Left ventricle myocardium superior (tissue), 1 donor: ENCODE measurements at regions not wholly inside any gene's neighbourhood (a gene's known extent, or its start where the extent isn't known, plus 50 kb on each side); places are given as distances from the start of the nearest gene placed in this dataset.
"Not testable (repeated sequence)": the region's sequence is repeated elsewhere in the genome, so short reads cannot be mapped to it uniquely, and the experiment has no call there.

Source experiments
- ATAC-seq: fragments of 200-7000 bp; cut with Tn5 transposase; one replicate; pipeline ENCODE4 v1.9.1; 2020; ENCODE audit warnings: mild to moderate bottlenecking, moderate library complexity
- DNase-seq: peaks from one replicate; pipeline ENCODE4 v3.0.0-alpha.2; 2020
- intact Hi-C: fragments of 100-400 bp; cut with micrococcal nuclease; formaldehyde crosslinking; loops from one replicate; pipeline ENCODE4 v1.11.0; 2022
- donor health status: DM: no; HTN: yes; CAD: no; lungs with severe emphysema.

DNA sequence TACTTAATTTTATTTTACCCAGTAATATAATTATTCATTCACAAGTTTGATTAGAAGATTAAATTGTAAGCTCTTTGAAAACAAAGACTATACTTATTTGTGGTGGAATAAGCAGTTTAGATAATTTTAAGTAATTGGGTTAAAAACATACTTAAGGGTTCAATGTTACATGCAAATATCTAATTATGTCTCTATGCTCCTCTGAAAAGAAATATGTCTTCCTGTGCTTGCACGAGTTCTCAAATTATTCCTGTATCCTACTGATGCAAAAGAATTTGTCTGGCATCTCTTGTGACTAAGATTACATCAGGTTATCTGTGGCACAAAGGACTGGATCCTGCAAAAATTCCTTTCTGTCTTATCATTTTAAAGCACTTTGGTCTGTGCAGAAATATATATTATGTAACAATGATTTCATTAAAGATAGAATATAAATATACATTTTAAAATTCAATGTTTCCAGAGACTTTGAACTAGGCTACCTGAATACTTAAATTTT is 416.7 kb downstream of the COL11A1 start:
- DNase-seq (no peak), ATAC-seq (no peak)
- intact Hi-C loops, result no loop called here

DNA sequence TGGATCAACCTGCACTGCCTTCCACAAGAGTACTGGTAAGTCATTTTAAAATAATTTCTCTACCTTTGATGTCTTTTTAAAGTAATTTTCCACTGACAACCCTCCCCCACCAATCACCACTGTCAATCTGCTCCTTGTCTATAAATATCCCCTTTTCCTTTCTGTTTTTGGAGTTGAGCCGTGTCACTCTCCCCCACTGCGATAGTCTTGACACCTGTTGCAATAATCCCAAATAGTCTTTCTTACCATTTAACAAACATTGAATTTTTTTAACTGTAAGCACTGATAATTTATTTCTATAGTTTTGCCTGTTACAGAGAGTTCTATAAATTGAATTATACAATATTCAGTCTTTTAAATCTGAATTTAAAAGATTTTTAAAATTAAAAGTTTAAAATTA is 420.9 kb downstream of the COL11A1 start:
- intact Hi-C loops, result no loop called here
- DNase-seq, result no peak
- ATAC-seq, result no peak

DNA sequence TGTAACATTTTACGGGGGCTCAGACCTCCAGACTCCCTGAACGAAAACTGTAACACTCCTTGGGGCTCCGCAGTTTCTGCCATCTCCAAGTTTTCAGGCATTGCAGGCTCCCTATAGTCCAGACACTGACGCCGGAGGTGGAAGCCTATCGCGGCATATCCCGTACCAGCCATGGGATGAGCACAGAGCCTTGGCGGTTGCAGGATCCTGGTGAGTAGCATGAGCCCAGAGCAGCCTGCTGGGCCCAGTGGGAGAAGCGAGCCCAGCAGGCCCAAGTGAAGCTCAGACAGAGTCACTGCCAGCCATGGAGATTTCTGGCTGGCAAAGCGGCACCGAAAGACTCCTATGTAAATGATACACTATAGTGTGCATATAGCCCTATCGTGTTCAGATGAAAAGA is 446.8 kb downstream of the COL11A1 start:
- DNase-seq (no peak), ATAC-seq (no peak)
- intact Hi-C loops, result no loop called here

DNA sequence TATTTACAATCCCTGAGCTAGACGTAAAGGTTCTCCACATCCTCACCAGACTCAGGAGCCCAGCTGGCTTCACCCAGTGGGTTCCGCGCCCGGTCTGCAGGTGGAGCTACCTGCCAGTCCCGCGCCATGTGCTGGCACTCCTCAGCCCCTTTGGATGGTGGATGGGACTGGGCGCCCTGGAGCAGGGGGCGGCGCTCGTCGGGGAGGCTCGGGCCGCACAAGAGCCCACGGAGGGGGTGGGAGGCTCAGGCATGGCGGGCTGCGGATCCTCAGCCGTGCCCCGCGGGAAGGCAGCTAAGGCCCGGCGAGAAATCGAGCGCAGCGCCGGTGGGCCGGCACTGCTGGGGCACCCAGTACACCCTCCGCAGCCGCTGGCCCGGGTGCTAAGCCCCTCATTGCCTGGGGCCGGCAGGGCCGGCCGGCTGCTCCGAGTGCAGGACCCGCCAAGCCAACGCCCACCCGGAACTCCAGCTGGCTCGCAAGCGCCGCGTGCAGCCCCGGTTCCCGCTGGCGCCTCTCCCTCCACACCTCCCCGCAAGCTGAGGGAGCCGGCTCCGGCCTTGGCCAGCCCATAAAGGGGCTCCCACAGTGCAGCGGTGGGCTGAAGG is 448.3 kb downstream of the COL11A1 start:
- intact Hi-C loops, ATAC-seq, DNase-seq: not testable (repeated sequence)

DNA sequence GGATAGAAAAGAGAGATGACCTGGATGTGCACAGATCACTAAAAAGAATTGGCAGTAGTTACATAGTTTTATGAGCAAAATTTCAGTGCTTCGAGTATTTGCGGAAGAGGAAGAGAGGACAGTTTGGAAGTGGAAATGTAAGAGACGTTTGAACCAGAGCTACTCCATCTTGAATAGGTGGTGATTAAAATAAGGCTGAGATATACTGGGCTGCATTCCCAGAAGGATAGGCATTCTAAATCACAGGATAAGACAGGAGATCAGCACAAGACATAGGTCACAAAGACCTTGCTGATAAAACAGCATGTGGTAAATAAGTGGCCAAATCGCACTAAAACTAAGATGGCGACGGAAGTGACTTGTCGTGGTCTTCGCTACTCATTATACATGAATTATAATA is 453.3 kb downstream of the COL11A1 start:
- no peak for DNase-seq
- intact Hi-C loops, result no loop called here
- no peak for ATAC-seq

DNA sequence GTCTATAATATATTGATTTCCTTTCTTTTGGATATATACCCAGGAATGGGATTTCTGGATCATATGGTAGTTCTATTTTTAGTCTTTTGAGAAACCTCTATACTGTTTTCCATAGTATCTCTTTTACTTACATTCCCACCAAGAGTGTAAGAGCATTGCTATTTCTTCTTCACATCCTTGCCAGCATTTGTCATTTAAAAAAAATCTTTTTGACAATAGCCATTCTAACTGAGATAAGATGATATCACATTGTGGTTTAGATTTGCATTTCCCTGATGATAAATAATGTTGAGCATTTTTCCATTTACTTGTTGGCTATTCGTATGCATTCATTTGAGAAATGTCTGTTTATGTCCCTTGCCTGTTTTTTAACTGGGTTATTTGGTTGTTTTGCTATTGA is 467.4 kb downstream of the COL11A1 start:
- DNase-seq (no peak), ATAC-seq (no peak)

DNA sequence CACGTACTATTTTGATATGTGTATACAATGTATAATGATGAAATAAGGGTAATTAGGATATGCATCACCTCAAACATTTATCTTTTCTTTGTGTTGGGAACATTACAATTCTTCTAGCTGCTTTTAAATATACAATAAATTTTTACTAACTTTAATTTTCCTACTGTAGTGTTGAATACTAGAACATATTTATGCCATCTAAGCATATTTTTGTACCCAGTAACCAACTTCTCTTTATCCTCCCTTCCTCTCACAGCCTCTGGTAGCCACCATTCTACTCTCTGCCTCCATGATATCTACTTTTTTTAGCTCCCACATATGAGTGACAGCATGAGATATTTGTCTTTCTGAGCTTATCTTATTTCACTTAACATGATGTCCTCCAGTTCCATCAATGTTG is 468.0 kb downstream of the COL11A1 start:
- intact Hi-C loops, result no loop called here
- ATAC-seq (no peak), DNase-seq (no peak)

More for the DNA sequence above, 467.4 kb downstream of the COL11A1 start:
- intact Hi-C loops, result no loop called here

DNA sequence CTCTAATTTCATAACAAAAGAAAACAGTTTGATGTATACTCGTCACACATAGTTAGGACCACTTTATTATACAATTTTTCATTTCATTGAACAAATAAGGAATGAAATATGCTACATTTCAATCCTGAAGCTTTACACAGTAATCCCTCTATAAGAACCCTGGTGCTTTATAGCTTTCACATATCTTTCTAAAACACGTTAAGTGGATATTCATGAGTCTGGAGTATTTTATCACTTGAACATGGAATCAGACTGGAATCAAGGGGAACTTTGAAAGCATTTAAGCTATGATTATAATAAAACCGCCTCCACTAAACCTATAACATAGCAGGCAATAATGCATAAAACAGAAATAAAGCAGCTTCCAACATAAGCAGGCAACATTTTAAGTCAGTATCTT is 476.6 kb downstream of the COL11A1 start:
- no peak for DNase-seq
- no peak for ATAC-seq
- intact Hi-C loops, result no loop called here

DNA sequence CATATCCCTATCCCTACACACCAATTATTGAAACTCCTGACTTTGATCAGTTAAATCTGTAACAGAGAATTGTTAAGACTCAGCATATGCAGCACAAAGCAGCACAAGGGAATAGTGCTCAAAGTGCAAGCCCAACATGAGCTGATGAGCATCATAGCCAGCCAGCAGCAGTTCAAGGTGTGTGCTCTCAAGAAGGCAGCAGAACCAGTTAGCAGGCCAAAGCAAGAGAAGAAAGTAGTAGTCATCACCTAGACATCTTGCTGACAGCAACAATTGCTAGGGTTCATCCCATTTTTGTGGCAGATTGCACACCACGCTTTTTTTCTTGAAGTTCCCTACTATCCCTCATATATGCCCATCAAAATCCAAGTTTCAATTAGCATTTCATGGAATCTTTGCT is 478.3 kb downstream of the COL11A1 start:
- ATAC-seq (no peak), DNase-seq (no peak)
- intact Hi-C loops, result no loop called here

DNA sequence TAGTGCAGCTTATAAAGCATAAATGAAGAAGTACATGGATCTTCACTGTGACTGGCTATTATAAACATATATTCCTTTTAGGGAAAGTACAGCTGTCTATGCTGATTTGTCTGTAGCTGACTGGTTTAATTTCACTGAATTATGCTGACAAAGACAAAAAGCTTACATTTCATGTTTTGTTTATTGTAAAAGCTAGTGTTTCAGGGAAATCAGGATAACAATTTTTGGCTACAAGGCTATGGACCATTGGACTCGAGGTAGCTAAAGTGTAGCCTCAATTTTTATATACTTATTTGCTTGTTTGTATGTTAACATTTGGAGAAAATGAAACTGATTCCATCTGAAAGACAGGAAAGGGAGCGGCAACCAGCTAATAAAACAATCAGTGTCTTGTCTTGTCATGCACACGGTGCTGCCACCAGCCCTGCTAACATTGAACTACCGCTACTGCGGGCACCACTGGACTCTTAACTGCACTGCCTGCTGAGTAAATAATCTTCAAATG is 480.2 kb downstream of the COL11A1 start:
- no peak for ATAC-seq
- intact Hi-C loops, result no loop called here

DNA sequence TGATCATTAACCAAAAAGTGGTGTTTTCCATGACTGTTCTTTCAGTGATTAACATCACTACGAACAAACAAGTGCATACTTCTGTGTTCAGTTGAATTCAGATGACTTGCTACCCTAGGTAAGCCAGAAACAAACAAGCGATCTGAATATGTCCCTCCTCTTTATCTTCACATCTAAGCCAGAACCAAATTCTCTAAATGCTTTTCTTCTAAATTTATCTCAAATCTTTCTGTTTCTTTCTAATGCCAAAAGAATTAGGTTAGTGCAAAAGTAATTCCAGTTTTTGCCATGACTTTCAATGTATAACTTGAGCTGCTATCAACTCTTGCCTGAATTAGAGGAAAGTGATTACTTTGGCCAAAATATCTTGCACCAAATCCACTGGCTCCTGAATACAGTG is 481.2 kb downstream of the COL11A1 start:
- DNase-seq (no peak), ATAC-seq (no peak)
- intact Hi-C loops, result no loop called here

More for the DNA sequence above, 480.2 kb downstream of the COL11A1 start:
- no peak for DNase-seq

DNA sequence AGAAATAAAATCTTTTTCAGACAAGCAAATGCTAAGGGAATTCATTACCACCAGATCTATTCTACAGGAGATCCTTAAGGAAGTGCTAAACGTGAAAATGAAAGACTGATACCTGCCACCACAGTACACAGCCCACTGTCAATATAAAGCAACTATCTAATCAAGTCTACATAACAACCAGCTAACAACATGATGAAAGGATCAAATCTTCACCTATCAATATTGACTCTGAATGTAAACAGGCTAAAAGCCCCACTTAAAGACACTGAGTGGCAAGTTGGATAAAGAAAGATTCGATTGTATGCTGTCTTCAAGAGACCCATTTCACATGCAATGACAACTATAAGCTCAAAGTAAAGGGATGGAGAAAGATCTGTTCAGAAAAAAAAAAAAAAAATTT is 492.4 kb downstream of the COL11A1 start:
- DNase-seq (no peak), ATAC-seq (no peak)
- intact Hi-C loops, result no loop called here

DNA sequence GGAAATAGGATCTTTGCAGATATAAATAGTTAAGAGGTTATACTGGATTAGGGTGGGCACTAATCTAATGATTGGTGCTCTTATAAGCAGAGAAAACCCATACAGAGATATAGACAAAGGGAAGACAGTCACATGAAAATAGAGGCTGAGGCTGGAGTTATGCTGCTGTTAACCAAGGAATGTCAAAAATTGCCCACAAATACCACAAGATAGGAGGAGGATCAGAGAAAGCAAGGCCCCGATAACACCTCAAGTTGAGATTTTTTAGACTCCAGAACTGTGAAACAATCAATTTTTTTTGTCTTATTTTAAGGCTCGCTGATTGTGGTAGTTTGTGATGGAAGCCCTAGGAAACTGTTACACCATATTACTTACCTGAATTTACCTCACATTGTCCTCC is 513.2 kb downstream of the COL11A1 start:
- ATAC-seq (no peak), DNase-seq (no peak)

DNA sequence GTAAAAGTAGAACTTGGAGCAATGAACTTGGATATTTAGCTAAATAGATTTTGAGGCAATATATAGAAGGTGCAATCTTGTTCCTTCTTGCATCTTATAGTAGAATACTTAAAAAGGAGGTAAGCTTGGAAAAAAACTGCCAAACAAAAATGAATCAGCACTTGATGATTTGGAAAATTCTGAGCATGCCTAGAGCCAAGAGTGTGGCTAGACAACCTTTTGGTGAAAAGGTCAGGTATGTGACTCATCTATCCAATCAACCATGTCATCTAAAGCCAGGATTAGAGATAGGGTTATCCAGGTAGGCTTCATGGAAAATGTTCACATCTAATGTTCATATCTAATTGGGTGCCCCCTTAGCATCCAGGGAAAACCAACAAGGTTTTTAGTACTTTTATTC is 515.0 kb downstream of the COL11A1 start:
- no peak for DNase-seq
- no peak for ATAC-seq
- intact Hi-C loops, result no loop called here

More for the DNA sequence above, 513.2 kb downstream of the COL11A1 start:
- intact Hi-C loops, result no loop called here

DNA sequence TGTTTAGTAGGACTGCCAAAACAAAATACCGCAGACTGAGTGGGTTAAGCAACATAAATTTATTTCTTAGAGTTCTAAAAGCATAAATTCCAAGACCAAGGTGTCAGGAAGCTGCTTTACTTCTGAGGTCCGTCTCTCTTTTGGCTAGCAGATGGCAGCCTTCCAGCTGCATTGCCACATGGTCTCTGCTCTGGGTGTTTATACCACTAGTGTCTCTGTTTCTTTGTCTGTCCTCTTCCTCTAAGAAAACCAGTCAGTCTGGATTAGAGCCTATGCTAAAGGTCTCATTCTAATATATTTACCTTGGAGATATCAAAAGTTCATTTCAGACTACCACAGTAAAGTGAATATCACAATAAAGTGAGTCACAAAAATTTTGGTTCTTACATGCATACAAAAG is 519.8 kb downstream of the COL11A1 start:
- ATAC-seq (no peak), DNase-seq (no peak)
- intact Hi-C loops, result no loop called here

DNA sequence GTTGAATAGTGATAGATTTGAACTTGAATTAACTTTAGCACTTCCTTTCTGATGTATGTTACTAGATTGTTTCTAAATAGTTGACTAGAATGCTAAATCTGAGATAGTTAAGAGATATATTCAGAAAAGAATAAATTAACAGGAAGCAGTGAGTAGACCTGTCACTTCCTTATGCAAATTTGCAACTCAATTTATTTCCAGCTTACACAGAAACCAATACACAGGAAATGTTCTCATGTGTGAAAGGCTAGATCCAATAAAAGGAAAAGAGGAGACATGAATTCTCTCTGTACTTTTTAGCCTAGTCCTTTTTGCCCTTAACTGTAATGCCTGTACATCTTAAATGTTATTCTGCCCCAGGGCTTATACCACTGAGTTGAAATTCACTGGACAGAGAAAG is 522.3 kb downstream of the COL11A1 start:
- DNase-seq (no peak), ATAC-seq (no peak)
- intact Hi-C loops, result no loop called here

DNA sequence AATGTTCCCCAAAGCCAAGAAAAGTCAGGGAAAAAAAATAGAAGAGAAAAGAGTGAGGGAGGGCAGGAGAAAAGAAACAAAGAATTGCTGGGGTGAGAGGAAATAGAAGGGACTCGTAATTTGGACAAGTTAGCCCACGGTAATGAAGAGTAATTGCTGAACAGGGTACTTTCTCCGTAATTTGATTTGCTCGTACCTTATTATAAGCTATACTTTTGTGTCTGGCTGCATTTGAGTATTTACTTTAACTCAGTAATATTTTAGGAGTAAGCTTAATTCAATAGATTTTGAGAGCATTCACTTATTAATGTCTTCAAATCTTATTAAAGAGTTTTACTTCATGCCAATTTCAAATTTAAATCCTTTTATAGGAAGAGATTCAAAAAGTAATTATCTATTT is 527.5 kb downstream of the COL11A1 start:
- no peak for DNase-seq
- ATAC-seq, result no peak
- intact Hi-C loops, result no loop called here

DNA sequence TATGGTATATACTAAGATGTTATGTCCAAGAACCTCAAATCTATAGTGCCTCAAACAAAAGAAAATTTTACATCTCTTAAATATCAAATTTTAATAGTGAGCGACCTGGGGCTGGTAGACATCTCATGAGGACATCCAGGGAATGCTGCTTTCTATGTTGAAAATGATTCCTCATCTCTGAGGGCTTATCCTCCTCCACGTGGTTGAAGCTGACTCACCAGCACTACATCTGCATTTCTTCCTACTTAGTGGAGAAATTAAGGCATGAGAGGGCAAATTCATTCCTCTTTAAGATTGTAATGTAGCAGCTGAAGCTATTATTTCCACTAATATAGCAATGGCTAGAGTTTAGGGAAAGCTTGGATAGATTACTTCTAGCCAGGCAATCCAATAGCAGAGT is 529.5 kb downstream of the COL11A1 start:
- intact Hi-C loops, result no loop called here
- ATAC-seq (no peak), DNase-seq (no peak)

DNA sequence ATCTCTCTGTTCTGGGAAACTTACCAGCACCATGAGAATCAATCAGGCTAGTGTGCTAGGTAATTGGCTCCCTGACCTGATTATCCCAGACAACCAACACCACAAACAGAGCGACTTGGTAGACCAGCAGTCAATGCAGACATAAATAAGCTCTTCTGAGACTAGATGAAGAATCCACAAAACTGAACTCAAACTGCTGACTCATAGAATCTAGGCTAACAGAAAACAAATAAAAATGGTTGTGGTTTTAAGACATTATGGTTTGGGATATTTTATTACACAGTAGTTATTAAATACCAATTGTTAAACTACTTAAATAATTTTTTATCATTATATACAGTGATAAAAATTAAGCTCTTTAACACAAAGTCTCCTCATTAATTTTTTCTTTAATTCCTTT is 535.7 kb downstream of the COL11A1 start:
- intact Hi-C loops, result no loop called here
- ATAC-seq, result no peak
- DNase-seq, result no peak

DNA sequence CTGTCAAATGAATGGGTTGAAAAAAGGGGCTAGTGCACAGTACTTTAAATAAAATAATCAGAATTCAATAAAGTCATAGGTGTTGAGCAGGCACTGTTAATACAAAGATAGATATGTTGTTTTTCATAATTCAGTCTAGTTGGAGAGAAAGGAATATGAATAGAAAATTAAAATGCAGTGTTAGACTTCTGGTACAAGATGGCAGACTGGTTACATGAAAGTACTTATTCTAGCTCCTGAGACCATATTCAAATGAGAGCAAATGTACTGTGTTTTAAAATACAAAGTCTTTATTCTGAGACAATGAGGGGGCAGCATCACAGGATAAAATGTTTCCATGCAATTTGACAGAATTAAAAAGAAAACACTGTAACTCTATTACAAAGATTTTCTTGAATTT is 542.1 kb downstream of the COL11A1 start:
- DNase-seq (no peak), ATAC-seq (no peak)
- intact Hi-C loops, result no loop called here

DNA sequence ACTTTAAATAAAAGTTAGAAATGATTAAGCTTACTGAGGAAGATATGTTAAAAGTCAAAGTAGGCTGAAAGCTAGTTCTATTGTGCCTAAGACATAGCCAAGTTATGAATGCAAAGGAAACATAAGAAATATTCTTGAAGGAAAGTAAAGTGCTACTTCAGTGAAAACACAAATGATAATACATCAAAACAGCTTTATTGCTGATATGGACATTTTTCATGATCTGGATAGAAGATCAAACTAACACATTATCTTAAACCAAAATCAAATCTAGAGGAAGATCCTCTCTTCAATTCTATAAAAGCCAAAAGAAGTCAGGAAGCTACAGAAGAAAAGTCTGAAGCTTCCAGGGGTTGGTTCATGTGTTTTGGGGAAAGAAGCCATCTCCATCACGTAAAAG is 545.9 kb downstream of the COL11A1 start:
- intact Hi-C loops, result no loop called here
- no peak for DNase-seq
- no peak for ATAC-seq
